ENCODE measurements at regions not wholly inside any gene's neighbourhood (a gene's known extent, or its start where the extent isn't known, plus 50 kb on each side); places are given as distances from the start of the nearest gene placed in this dataset.

DNA sequence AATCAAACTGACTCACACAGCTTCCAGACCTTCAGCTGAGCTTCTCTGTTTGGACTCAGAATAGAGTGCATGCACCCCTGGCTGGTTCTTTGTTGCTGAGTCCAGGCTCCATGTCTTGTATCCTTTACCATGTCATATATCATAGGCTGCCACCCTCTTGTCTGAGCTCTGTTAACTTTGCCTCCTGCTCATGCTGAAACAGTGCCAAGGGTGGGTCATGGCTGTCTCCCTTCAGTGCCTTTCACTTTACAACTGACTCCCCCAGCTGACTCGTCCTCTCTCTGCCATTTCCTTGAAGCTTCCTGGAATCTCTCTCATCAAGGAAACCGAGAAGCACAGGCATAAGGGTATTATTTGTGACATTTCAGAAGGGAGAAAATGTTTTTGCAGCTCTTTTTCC, 885.3 kb downstream of the TTLL7 start:
- in situ Hi-C loops (cut with MboI; ENCODE audit: low pct_ligation_motif_present in 1 of 4, low pct_unique_long_range_greater_than_20kb in 1 of 4, low sequenced_read_pairs in 3 of 4): no loop called here
- no peak for DNase-seq
- no peaks in the 10 kb centered on the region for H3K36me3 ChIP-seq
- H3K27me3 ChIP-seq: no peaks in the 10 kb centered on the region
- intact Hi-C loops (cut with DNase I; ENCODE audit: low total_unique reads): no loop called here
- no peak overlapping the region for H3K27ac ChIP-seq
- no peak overlapping the region for H3K4me3 ChIP-seq
- no peaks in the 10 kb centered on the region for H3K4me1 ChIP-seq
- 29 to 33% methylated on average over 2 of the region's 2 CpGs for WGBS, 2 donors (ENCODE audit: low coverage in 1 of 2)
- H3K9me3 ChIP-seq: no peaks in the 10 kb centered on the region
- no peak for TF ChIP-seq EP300 (IDR thresholded peaks at IDR 0.05; ENCODE audit: low read depth)
- TF ChIP-seq POLR2AphosphoS5 (IDR thresholded peaks at IDR 0.05): no peak
- TF ChIP-seq, protein P1, sequence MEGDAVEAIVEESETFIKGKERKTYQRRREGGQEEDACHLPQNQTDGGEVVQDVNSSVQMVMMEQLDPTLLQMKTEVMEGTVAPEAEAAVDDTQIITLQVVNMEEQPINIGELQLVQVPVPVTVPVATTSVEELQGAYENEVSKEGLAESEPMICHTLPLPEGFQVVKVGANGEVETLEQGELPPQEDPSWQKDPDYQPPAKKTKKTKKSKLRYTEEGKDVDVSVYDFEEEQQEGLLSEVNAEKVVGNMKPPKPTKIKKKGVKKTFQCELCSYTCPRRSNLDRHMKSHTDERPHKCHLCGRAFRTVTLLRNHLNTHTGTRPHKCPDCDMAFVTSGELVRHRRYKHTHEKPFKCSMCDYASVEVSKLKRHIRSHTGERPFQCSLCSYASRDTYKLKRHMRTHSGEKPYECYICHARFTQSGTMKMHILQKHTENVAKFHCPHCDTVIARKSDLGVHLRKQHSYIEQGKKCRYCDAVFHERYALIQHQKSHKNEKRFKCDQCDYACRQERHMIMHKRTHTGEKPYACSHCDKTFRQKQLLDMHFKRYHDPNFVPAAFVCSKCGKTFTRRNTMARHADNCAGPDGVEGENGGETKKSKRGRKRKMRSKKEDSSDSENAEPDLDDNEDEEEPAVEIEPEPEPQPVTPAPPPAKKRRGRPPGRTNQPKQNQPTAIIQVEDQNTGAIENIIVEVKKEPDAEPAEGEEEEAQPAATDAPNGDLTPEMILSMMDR (IDR thresholded peaks at IDR 0.05): no peak
- TF ChIP-seq POLR2A (IDR thresholded peaks at IDR 0.05): no peak

DNA sequence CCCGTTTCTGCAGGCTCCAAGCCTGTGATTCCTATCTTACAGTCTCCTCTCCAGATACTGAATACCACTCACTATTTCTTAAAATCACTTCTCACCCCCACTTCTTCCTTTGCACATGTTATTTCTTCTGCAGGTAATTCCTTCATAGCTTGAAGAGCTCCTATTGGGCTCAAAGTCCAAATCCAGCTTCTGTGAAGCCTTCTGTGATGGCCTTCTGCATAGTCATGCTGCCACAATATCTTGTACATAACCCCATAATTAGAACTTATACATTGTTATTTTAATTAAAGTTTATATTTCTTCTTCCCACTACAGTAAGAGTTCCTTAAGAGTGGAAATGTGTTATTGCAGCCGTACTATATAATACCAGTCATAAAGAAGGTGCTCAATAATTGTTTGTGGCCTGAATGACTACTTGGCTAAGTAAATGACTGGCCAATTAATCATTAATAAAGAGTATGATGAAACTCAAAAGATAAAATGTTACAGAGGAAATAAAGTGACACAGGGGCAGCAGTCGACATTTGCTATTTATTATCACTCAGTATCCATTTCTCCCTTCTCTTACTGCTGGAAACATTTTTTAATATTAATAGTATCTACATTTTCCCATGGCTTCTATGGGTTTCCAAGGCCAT, 886.6 kb downstream of the TTLL7 start:
- Histone ChIP-seq H3K27me3 (no peaks in the 10 kb centered on the region), H3K4me1 (no peaks in the 10 kb centered on the region), H3K27ac (no peak overlapping the region), H3K36me3 (no peaks in the 10 kb centered on the region), H3K4me3 (no peak overlapping the region), H3K9me3 (no peaks in the 10 kb centered on the region)
- no peak for DNase-seq
- in situ Hi-C loops (cut with MboI; ENCODE audit: low pct_ligation_motif_present in 1 of 4, low pct_unique_long_range_greater_than_20kb in 1 of 4, low sequenced_read_pairs in 3 of 4): no loop called here
- 92 to 100% methylated on average over 3 of the region's 3 CpGs for WGBS, 2 donors (ENCODE audit: low coverage in 1 of 2)
- TF ChIP-seq POLR2A (IDR thresholded peaks at IDR 0.05): no peak
- TF ChIP-seq POLR2AphosphoS5 (IDR thresholded peaks at IDR 0.05): no peak
- TF ChIP-seq, protein P1 (IDR thresholded peaks at IDR 0.05): no peak
- intact Hi-C loops (cut with DNase I; ENCODE audit: low total_unique reads): no loop called here

DNA sequence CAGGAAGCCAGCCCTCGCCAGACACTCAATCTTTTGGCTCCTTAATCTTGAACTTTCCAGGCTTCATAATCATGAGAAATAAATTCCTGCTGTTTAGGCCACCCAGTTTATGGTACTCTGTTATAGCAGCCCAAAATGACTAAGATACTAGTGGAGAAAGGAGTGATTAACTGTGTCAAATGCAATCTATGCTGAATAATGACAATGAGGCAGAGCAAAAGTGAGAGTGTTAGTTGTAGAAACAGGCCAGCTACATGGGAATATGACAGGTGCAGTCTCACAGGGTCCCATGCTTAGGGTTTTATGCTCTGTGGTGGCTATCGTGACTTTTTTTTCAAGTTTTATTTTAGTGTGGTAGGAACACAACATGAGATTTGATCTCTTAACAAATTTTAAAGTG, 888.8 kb downstream of the TTLL7 start:
- H3K27ac ChIP-seq: no peak overlapping the region
- no peak overlapping the region for H3K4me3 ChIP-seq
- H3K9me3 ChIP-seq: no peaks in the 10 kb centered on the region
- WGBS, 2 donors (ENCODE audit: low coverage in 1 of 2): 73 to 83% methylated on average over 2 of the region's 2 CpGs
- DNase-seq: no peak
- intact Hi-C loops (cut with DNase I; ENCODE audit: low total_unique reads) (no loop called here), in situ Hi-C loops (cut with MboI; ENCODE audit: low pct_ligation_motif_present in 1 of 4, low pct_unique_long_range_greater_than_20kb in 1 of 4, low sequenced_read_pairs in 3 of 4) (no loop called here)
- TF ChIP-seq EP300 (IDR thresholded peaks at IDR 0.05; ENCODE audit: low read depth): no peak
- TF ChIP-seq, protein P1 (IDR thresholded peaks at IDR 0.05): no peak
- no peak for TF ChIP-seq POLR2AphosphoS5 (IDR thresholded peaks at IDR 0.05)
- TF ChIP-seq POLR2A (IDR thresholded peaks at IDR 0.05): no peak
- H3K4me1 ChIP-seq: no peaks in the 10 kb centered on the region
- H3K36me3 ChIP-seq: no peaks in the 10 kb centered on the region
- H3K27me3 ChIP-seq: no peaks in the 10 kb centered on the region

DNA sequence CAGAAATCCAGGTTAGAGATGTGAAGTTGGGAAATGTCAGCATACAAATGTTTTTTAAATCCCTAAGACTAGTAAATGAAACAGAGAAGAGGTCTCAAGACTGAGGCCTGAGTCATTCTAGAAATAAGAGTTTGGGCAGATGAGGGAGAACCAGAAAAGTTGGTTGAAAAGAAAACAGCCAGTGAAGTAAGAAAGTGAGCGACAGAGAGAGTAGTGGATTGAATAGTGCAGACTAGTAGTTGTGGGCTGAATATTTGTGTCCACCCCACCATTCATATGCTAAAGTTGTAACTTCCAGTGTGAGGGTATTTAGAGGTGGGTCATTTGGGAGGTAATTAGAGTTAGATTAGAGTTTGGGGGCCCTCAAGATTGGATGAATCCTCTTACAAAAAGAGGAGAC, 889.2 kb downstream of the TTLL7 start:
- no peak overlapping the region for H3K4me3 ChIP-seq
- H3K27me3 ChIP-seq: no peaks in the 10 kb centered on the region
- in situ Hi-C loops (cut with MboI; ENCODE audit: low pct_ligation_motif_present in 1 of 4, low pct_unique_long_range_greater_than_20kb in 1 of 4, low sequenced_read_pairs in 3 of 4) (no loop called here), intact Hi-C loops (cut with DNase I; ENCODE audit: low total_unique reads) (no loop called here)
- no peak for DNase-seq
- no peaks in the 10 kb centered on the region for H3K4me1 ChIP-seq
- H3K27ac ChIP-seq: no peak overlapping the region
- no peaks in the 10 kb centered on the region for H3K36me3 ChIP-seq
- H3K9me3 ChIP-seq: no peaks in the 10 kb centered on the region
- no peak for TF ChIP-seq POLR2A (IDR thresholded peaks at IDR 0.05)
- no peak for TF ChIP-seq EP300 (IDR thresholded peaks at IDR 0.05; ENCODE audit: low read depth)
- TF ChIP-seq, protein P1 (IDR thresholded peaks at IDR 0.05): no peak
- no peak for TF ChIP-seq POLR2AphosphoS5 (IDR thresholded peaks at IDR 0.05)
- WGBS, 2 donors (ENCODE audit: low coverage in 1 of 2): 10 to 42% methylated on average over 1 of the region's 1 CpG
